ENCODE measurements at regions not wholly inside any gene's neighbourhood (a gene's known extent, or its start where the extent isn't known, plus 50 kb on each side); places are given as distances from the start of the nearest gene placed in this dataset.

- POLR2A ChIA-PET (ENCODE audit: low non-redundant PET): no interaction called here
- TF ChIP-seq CTCF (conservative IDR thresholded peaks at IDR 0.05; ENCODE audit: low read depth): no peak
- H3K27ac ChIP-seq: no peak overlapping the region
- DNase-seq (ENCODE audit: low spot score): no peak
- CTCF ChIA-PET: interaction anchor here (0.7 kb wide), 1 partner anchor 57 kb away, joined by 3 read pairs; no protein-coding TSS in a partner anchor
Observed at GRCh38 chr13:61696676-61697075, 281.0 kb upstream of the PCDH20 start.

DNA sequence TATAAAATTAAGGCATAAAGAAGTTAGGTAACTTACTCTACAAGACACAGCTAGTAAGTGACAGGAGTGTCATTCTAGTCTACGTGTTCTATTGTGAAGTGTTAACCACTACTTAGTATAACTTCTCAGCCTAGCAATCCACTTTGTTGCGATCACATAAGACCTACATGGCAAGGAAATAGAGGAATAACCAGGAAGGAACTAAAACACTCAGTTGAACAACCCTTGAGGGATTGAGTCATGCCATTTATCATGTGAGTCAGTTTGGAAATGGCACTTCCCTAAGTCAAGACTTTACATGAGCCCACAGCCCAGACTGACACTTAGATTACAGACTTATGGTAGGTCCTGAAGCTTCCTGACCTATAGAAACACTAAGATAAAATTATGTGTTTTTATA lies 279.5 kb upstream of the PCDH20 start:
- TF ChIP-seq CTCF (conservative IDR thresholded peaks at IDR 0.05; ENCODE audit: low read depth): no peak
- CTCF ChIA-PET: no interaction called here

DNA sequence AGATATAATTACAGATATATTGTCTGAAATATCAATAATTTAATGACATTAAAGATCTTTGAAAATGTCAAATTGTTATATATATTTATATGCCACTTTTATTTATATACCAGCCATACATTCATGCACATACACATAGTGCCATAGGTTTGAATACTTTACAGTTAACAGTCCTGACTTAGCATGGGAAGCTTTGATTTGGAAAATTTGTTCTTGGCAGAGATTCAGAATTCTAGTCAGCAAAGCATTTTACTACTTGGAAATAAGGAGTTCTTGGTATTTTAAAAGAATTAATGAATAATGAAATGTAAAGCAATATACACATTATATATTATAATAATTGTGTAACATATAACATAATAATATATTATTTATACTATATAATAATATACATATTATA lies 277.0 kb upstream of the PCDH20 start:
- CTCF ChIA-PET: no interaction called here

More for the DNA sequence above, 279.5 kb upstream of the PCDH20 start:
- DNase-seq (ENCODE audit: low spot score): peak; percentile 46
- no peak overlapping the region for H3K27ac ChIP-seq
- POLR2A ChIA-PET (ENCODE audit: low non-redundant PET): no interaction called here

GRCh38 chr13:61685682-61686012 lies 270.0 kb upstream of the PCDH20 start:
- ChIA-PET CTCF (no interaction called here), POLR2A (ENCODE audit: low non-redundant PET) (no interaction called here)
- DNase-seq (ENCODE audit: low spot score): no peak
- TF ChIP-seq CTCF (conservative IDR thresholded peaks at IDR 0.05; ENCODE audit: low read depth): no peak
- H3K27ac ChIP-seq: no peak overlapping the region

More for the DNA sequence above, 277.0 kb upstream of the PCDH20 start:
- no peak overlapping the region for H3K27ac ChIP-seq
- POLR2A ChIA-PET (ENCODE audit: low non-redundant PET): no interaction called here
- DNase-seq (ENCODE audit: low spot score): no peak
- no peak for TF ChIP-seq CTCF (conservative IDR thresholded peaks at IDR 0.05; ENCODE audit: low read depth)

DNA sequence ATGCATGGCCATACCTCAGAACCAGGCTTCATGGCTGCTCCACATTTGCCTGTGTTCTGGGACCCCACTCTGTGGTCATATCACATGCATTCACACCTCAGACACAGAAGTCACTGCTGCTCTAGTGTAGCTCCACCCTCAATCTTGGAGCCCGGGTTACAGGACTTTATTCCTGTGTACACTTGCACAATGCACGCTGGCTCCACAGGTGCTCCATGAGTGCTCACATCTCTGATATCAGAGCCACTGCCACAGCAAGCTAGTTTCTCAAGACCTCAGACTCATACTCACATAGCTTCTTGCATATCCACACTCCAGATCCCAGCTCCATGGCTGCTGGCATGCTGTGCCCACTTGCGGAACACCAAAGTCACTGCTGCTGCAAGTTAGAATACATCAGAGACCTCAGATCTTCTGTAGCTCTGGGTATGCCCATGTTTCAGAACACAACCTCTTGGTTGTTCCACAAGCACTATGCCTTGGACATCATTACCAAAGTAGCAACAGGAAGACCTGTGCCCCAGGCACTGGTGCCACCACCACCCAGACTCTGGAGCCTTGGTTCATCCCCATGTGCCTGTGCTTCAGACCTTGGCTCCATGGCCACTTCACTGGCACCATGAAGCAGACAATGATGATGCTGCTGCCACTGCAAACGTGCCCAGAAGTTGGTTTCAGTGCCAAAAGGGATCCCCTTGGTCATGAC lies 269.5 kb upstream of the PCDH20 start:
- no peak for DNase-seq (ENCODE audit: low spot score)
- TF ChIP-seq CTCF (conservative IDR thresholded peaks at IDR 0.05; ENCODE audit: low read depth): no peak
- no peak overlapping the region for H3K27ac ChIP-seq
- CTCF ChIA-PET: no interaction called here
- POLR2A ChIA-PET (ENCODE audit: low non-redundant PET): no interaction called here

DNA sequence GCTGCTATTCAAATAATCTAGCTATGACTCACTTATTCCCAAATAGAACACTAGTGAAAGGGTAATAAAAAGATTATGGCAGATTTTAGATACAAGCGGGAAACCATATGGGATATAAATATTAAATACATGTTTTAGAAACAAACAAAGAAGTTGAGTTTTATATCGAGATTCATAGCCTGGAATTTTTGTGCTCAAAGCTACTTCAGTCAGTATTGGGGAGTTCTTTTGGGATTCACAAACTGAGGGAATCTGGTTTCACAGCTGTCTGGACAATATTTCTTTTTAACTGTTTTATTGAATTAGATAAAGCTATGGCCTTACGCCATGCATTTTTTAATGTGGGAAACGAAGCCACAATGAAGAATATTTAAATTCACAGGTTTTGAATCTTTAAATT lies 257.1 kb upstream of the PCDH20 start:
- no peak overlapping the region for H3K27ac ChIP-seq
- ChIA-PET CTCF (interaction anchor here (0.5 kb wide), 1 partner anchor 57 kb away, joined by 4 read pairs; no protein-coding TSS in a partner anchor), POLR2A (ENCODE audit: low non-redundant PET) (no interaction called here)
- no peak for TF ChIP-seq CTCF (conservative IDR thresholded peaks at IDR 0.05; ENCODE audit: low read depth)
- DNase-seq (ENCODE audit: low spot score): no peak
